UCSD-AML1 (cell line): ENCODE measurements at regions not wholly inside any gene's neighbourhood (a gene's known extent, or its start where the extent isn't known, plus 50 kb on each side); places are given as distances from the start of the nearest gene placed in this dataset.

Source experiments
- DNase-seq: peaks from one replicate; lab custom pipeline; 2025; ENCODE audit not compliant: unreplicated experiment; lab: John Stamatoyannopoulos, UW

- DNase-seq: no peak
These were observed 346.1 kb downstream of the RND3 start for GRCh38 chr2:150141226-150142001.

GRCh38 chr2:150140777-150141176 is 346.7 kb downstream of the RND3 start:
- no peak for DNase-seq

- no peak for DNase-seq
These were observed 348.9 kb downstream of the RND3 start for GRCh38 chr2:150138587-150138986.

GRCh38 chr2:150137338-150138069 is 350.0 kb downstream of the RND3 start:
- no peak for DNase-seq

GRCh38 chr2:150136893-150137292 is 350.6 kb downstream of the RND3 start:
- DNase-seq: no peak

- no peak for DNase-seq
These were observed 351.1 kb downstream of the RND3 start for GRCh38 chr2:150136401-150136800.

- DNase-seq: no peak
These were observed 352.1 kb downstream of the RND3 start for GRCh38 chr2:150135223-150135883.

- DNase-seq: no peak
These were observed 353.1 kb downstream of the RND3 start for GRCh38 chr2:150134223-150134857.

- no peak for DNase-seq
These were observed 353.8 kb downstream of the RND3 start for GRCh38 chr2:150133623-150134022.

GRCh38 chr2:150129921-150130575 is 357.4 kb downstream of the RND3 start:
- no peak for DNase-seq

GRCh38 chr2:150127995-150128394 is 359.5 kb downstream of the RND3 start:
- no peak for DNase-seq

- DNase-seq: no peak
These were observed 360.0 kb downstream of the RND3 start for GRCh38 chr2:150127346-150127990.

GRCh38 chr2:150126839-150127238 is 360.6 kb downstream of the RND3 start:
- DNase-seq: no peak

- DNase-seq: no peak
These were observed 361.2 kb downstream of the RND3 start for GRCh38 chr2:150126143-150126740.

- DNase-seq: no peak
These were observed 361.8 kb downstream of the RND3 start for GRCh38 chr2:150125708-150126107.

GRCh38 chr2:150125188-150125587 is 362.3 kb downstream of the RND3 start:
- DNase-seq: no peak

- no peak for DNase-seq
These were observed 362.7 kb downstream of the RND3 start for GRCh38 chr2:150124739-150125138.

GRCh38 chr2:150122871-150123613 is 364.4 kb downstream of the RND3 start:
- no peak for DNase-seq

GRCh38 chr2:150122156-150122555 is 365.3 kb downstream of the RND3 start:
- DNase-seq: no peak
